DND-41 (cell line): ENCODE measurements at regions not wholly inside any gene's neighbourhood (a gene's known extent, or its start where the extent isn't known, plus 50 kb on each side); places are given as distances from the start of the nearest gene placed in this dataset.

Experiments
- CTCF ChIP-seq: IDR thresholded peaks from 2 replicates; pipeline ENCODE4 v1.5.1; 2012; ENCODE audit warnings: borderline replicate concordance, low read length, moderate library complexity, mild to moderate bottlenecking; ENCODE audit not compliant: poor library complexity, severe bottlenecking; ENCODE audit errors: extremely low read depth
- EZH2 ChIP-seq: IDR thresholded peaks from 3 replicates; pipeline ENCODE4 v1.6.1; 2012; ENCODE audit warnings: borderline replicate concordance, low read depth, mild to moderate bottlenecking, moderate library complexity, low read length, inconsistent platforms; ENCODE audit not compliant: severe bottlenecking

GRCh38 chr5:56638061-56638621, 177.2 kb upstream of the MAP3K1 start:
- TF ChIP-seq CTCF, result no peak
- TF ChIP-seq EZH2, result no peak
